Body of pancreas (tissue), 4 donors: ENCODE measurements at regions not wholly inside any gene's neighbourhood (a gene's known extent, or its start where the extent isn't known, plus 50 kb on each side); places are given as distances from the start of the nearest gene placed in this dataset.
"Not testable (repeated sequence)": the region's sequence is repeated elsewhere in the genome, so short reads cannot be mapped to it uniquely, and the experiment has no call there.

Experiments
- CTCF ChIP-seq, 7 experiments: fragments of 450-650 bp in 4 of 7; fragments of 200-600 bp in 3 of 7; sonication (generic) in 3 of 7; IDR thresholded peaks; one replicate each; pipeline ENCODE4 v1.5.1; 2016 to 2019; ENCODE audit warnings: antibody characterized with exemption in 7 of 7
- POLR2A ChIP-seq, 3 donors: fragments of 450-650 bp; IDR thresholded peaks; one replicate each; pipeline ENCODE4 v1.6.1; 2016; ENCODE audit warnings: antibody characterized with exemption in 3 of 3, mild to moderate bottlenecking in 2 of 3

- TF ChIP-seq CTCF, POLR2A (IDR thresholded peaks at IDR 0.05): not testable (repeated sequence)
Observed at GRCh38 chrX:52568146-52568545, 51.3 kb upstream of the XAGE1B start.
